ENCODE measurements at regions not wholly inside any gene's neighbourhood (a gene's known extent, or its start where the extent isn't known, plus 50 kb on each side); places are given as distances from the start of the nearest gene placed in this dataset.

GRCh38 chr4:117664706-117665444 lies 369.4 kb upstream of the NDST3 start:
- Histone ChIP-seq H3K27me3 (ENCODE audit: control insufficient read depth in 2 of 2, insufficient read depth in 2 of 2, low read length in 2 of 2) (no peaks in the 10 kb centered on the region), H3K9ac (replicated peaks; ENCODE audit: extremely low read depth, insufficient read depth, low read length) (no peak overlapping the region), H2AFZ (ENCODE audit: low read depth, low read length) (no peak overlapping the region), H3K4me1 (ENCODE audit: control insufficient read depth, extremely low read depth, insufficient read depth, low read length) (no peaks in the 10 kb centered on the region), H3K4me2 (ENCODE audit: insufficient read depth, low read length) (no peak overlapping the region), H3K4me3 (replicated peaks in 1 of 3; ENCODE audit: insufficient read depth in 1 of 3, low read depth in 1 of 3, low read length in 3 of 3) (no peak overlapping the region), H3K36me3 (ENCODE audit: control insufficient read depth in 2 of 2, extremely low read depth in 1 of 2, insufficient read depth in 2 of 2, low read length in 2 of 2) (no peaks in the 10 kb centered on the region), H4K20me1 (replicated peaks; ENCODE audit: control insufficient read depth, extremely low read depth, insufficient read depth, low read length) (no peaks in the 10 kb centered on the region), H3K9me3 (replicated peaks; ENCODE audit: control insufficient read depth, insufficient read depth, low read length) (no peaks in the 10 kb centered on the region), H3K27ac (ENCODE audit: insufficient read depth, low read depth, low read length) (no peak overlapping the region), H3K79me2 (ENCODE audit: control insufficient read depth, insufficient read depth, low read length) (no peaks in the 10 kb centered on the region), H3K9me1 (replicated peaks; ENCODE audit: control insufficient read depth, extremely low read depth, insufficient read depth, low read length) (no peaks in the 10 kb centered on the region)
- TF ChIP-seq MAX (IDR thresholded peaks at IDR 0.05; ENCODE audit: insufficient read depth, insufficient read length): no peak
- TF ChIP-seq MYC (IDR thresholded peaks at IDR 0.05; ENCODE audit: low read depth, low read length): no peak
- TF ChIP-seq JUN (IDR thresholded peaks at IDR 0.05; ENCODE audit: borderline replicate concordance, insufficient read depth, insufficient read length, low read depth): no peak
- TF ChIP-seq POLR2A (IDR thresholded peaks at IDR 0.05; ENCODE audit: low read depth, low read length): no peak
- TF ChIP-seq POLR2AphosphoS5 (IDR thresholded peaks at IDR 0.05; ENCODE audit: insufficient read depth, low read depth, low read length): no peak
- TF ChIP-seq GATA2 (IDR thresholded peaks at IDR 0.05; ENCODE audit: insufficient read depth, insufficient read length, low read depth, low read length): no peak
- no peak for TF ChIP-seq CTCF (IDR thresholded peaks at IDR 0.05; ENCODE audit: extremely low read depth in 1 of 2, insufficient read depth in 1 of 2, low read depth in 1 of 2, low read length in 2 of 2)
- TF ChIP-seq FOS (IDR thresholded peaks at IDR 0.05; ENCODE audit: borderline replicate concordance, insufficient read depth, low read length): no peak
- DNase-seq (ENCODE audit: low read depth, low spot score) (no peak), FAIRE-seq (no peak)
- intact Hi-C loops (cut with micrococcal nuclease) (no loop called here), dilution Hi-C loops (cut with MboI; ENCODE audit: extremely low pct_ligation_motif_present, low sequenced_read_pairs) (no loop called here)
- BruUV-seq (replicated peaks): no TSS peak
- ChIA-PET POLR2A (no interaction called here), CTCF (no interaction called here)
